GM18951 (cell line): ENCODE measurements at regions not wholly inside any gene's neighbourhood (a gene's known extent, or its start where the extent isn't known, plus 50 kb on each side); places are given as distances from the start of the nearest gene placed in this dataset.

Source experiments
- POLR2A ChIP-seq: IDR thresholded peaks from 4 replicates; pipeline ENCODE4 v1.6.1; 2011; ENCODE audit warnings: mild to moderate bottlenecking; ENCODE audit not compliant: insufficient read length, insufficient read depth; ENCODE audit errors: extremely low read depth
- in situ Hi-C: fragments of 300-500 bp; cut with MboI; formaldehyde crosslinking; loops from one replicate; pipeline ENCODE4 v1.12.0; 2022; ENCODE audit warnings: low sequenced_read_pairs, mixed read lengths, inconsistent platforms; ENCODE audit not compliant: unreplicated experiment

DNA sequence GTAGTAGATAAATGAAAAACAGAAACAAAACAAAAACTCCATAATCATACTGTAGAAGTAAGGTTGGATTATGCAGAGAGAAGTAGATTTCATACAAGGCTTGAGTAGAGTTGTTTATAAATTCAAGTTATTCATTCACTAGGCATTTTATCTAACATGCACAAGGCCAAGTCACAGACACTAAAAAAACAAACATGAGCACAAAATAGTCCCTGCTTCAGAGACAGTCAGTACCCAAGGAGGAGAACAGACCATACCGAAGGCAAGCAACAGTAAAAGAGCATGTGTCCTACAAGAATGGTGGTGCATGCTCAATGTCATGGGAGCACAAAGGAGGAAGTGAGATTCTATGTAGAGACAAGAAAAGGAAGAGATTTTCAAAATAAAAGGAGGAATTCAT is 796.5 kb upstream of the LRRC4C start:
- in situ Hi-C loops = no loop called here
- no peak for TF ChIP-seq POLR2A

DNA sequence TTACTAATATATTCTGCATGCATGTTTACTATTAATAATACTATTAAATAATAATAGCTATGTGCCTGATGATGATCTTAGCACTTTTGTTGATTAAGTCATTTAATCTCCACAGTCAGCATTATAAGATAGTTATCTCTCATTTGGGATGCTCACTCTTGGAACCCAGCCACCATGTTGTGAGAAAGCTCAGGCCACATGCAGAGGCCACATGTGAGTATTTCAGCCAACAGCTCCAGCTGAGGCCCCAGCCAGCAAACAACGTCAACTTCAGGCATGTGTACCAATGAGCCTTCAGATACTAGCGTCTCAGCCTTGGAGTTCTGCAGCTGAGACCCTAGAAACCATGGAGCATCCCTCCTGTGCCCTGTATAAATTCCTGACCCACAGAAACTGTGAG is 798.1 kb upstream of the LRRC4C start:
- in situ Hi-C loops = no loop called here
- no peak for TF ChIP-seq POLR2A

GRCh38 chr11:42265072-42265471 is 805.6 kb upstream of the LRRC4C start:
- TF ChIP-seq POLR2A = no peak
- in situ Hi-C loops = no loop called here

DNA sequence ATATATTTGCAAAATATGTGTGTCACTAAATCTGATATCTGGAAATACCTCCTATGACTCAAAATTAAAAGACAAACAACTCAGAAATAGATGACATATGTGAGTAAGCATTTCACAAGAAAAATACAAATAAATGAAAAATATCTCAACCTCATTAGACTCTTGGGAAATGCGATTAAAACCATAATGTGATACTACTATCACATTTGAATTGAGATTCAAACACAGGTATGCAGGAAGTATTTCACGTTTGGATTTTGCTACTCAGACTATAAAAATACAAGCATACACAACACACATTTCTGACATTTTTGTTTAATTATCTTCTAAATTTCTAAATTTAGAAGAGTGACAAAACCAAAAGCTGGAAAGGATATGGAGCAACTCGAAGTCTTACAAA is 811.9 kb upstream of the LRRC4C start:
- no peak for TF ChIP-seq POLR2A
- in situ Hi-C loops = no loop called here

- in situ Hi-C loops = no loop called here
- TF ChIP-seq POLR2A = no peak
These were observed 814.5 kb upstream of the LRRC4C start for GRCh38 chr11:42273977-42274376.

- no peak for TF ChIP-seq POLR2A
- in situ Hi-C loops = no loop called here
These were observed 837.5 kb upstream of the LRRC4C start for GRCh38 chr11:42296910-42297309.

- no peak for TF ChIP-seq POLR2A
- in situ Hi-C loops = no loop called here
These were observed 840.3 kb upstream of the LRRC4C start for GRCh38 chr11:42299780-42300179.

DNA sequence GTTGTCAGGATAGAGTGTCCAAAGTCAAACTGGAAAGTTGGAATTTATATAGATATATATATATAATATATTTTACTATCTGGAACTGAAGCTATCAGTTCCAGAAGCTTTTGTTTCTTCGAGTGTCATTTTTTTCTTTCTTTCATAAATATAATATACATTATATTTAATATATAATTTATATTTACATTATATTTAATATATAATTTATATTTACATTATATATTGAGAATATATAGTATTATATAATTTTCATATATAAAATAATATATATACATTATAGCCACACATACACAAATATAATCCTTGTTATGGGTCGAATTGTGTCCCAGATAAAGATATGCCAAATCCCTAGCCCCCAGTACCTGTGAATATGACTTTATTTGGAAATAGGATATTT is 842.3 kb upstream of the LRRC4C start:
- in situ Hi-C loops = no loop called here
- no peak for TF ChIP-seq POLR2A

DNA sequence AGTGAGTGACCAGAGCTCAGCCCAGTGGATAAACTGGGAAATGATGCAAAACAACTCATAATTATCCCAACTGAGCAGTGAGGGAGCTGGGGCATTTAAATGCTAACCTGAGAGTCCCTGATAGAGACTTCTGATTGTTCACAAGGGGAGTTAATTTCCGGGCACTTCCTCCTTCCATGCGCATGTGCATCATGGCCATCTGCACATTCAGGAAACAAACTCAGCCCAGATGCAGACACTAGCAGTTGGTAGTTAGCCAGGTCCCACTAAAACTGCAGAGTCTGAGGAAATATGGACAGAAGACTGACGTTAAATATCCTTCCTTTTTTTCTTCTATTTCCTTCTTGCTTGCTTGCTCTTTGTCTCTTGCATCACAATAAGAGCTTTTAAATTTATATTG is 852.1 kb upstream of the LRRC4C start:
- in situ Hi-C loops = no loop called here
- TF ChIP-seq POLR2A = no peak

GRCh38 chr11:42311944-42312343 is 852.5 kb upstream of the LRRC4C start:
- no peak for TF ChIP-seq POLR2A
- in situ Hi-C loops = no loop called here

GRCh38 chr11:42315267-42315666 is 855.8 kb upstream of the LRRC4C start:
- in situ Hi-C loops = no loop called here

DNA sequence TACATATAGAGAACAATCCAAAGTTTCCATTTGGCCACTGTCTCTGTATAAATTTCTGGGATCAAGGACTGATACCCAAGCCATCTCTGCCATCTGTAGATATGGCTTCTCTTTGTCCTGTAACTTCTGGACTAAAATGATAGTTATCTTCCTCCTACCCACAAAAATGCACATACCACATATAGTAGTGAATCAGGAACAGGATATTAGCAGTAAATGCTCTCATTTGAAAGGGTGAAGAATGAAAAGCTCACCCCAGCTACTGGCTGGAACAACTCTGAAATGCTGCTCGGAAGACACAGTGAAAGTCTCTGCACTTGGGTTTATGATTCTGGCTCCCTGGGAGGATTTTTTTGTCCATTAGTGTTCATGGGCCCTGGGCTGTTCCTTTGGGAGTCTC is 856.4 kb upstream of the LRRC4C start:
- no peak for TF ChIP-seq POLR2A
- in situ Hi-C loops = no loop called here

More at GRCh38 chr11:42315267-42315666, 855.8 kb upstream of the LRRC4C start:
- TF ChIP-seq POLR2A = no peak

- TF ChIP-seq POLR2A = no peak
These were observed 860.5 kb upstream of the LRRC4C start for GRCh38 chr11:42319921-42320320.

GRCh38 chr11:42329929-42330565 is 870.6 kb upstream of the LRRC4C start:
- in situ Hi-C loops = no loop called here
- no peak for TF ChIP-seq POLR2A

More at GRCh38 chr11:42319921-42320320, 860.5 kb upstream of the LRRC4C start:
- in situ Hi-C loops = no loop called here

GRCh38 chr11:42337786-42338455 is 878.5 kb upstream of the LRRC4C start:
- in situ Hi-C loops = no loop called here
- no peak for TF ChIP-seq POLR2A

- no peak for TF ChIP-seq POLR2A
- in situ Hi-C loops = no loop called here
These were observed 884.8 kb upstream of the LRRC4C start for GRCh38 chr11:42344204-42344792.
